ENCODE measurements at regions not wholly inside any gene's neighbourhood (a gene's known extent, or its start where the extent isn't known, plus 50 kb on each side); places are given as distances from the start of the nearest gene placed in this dataset.
"Not testable (repeated sequence)": the region's sequence is repeated elsewhere in the genome, so short reads cannot be mapped to it uniquely, and the experiment has no call there.

- no peaks in the 10 kb centered on the region for H3K36me3 ChIP-seq
- H3K9me3 ChIP-seq = no peaks in the 10 kb centered on the region
- TF ChIP-seq CTCF (IDR thresholded peaks at IDR 0.05) (no peak), POLR2AphosphoS5 (IDR thresholded peaks at IDR 0.05) (no peak), EP300 (IDR thresholded peaks at IDR 0.05) (no peak), POLR2A (IDR thresholded peaks at IDR 0.05; ENCODE audit: low read depth) (no peak)
- H3K27ac ChIP-seq (replicated peaks in 1 of 4) = no peak overlapping the region
- peaks cover 0 to 57% (median 0%) of the 10 kb centered on the region in 4 donors for H3K27me3 ChIP-seq
- no peak for DNase-seq (ENCODE audit: extremely low spot score)
- peaks cover 0 to 4% (median 0%) of the 10 kb centered on the region in 4 donors for H3K4me1 ChIP-seq
- H3K4me3 ChIP-seq = peak overlapping the region in 3 of 4 donors; percentile 29 to 31 (median 30)
- intact Hi-C loops (cut with DNase I) = no loop called here
- 41% methylated on average over 19 of the region's 22 CpGs for WGBS
These were observed 53.4 kb upstream of the PTCH1 start for GRCh38 chr9:95570150-95570549.

- intact Hi-C loops (cut with DNase I); H3K4me1 ChIP-seq; H3K9me3 ChIP-seq; H3K27ac ChIP-seq (replicated peaks in 1 of 4); H3K36me3 ChIP-seq; H3K4me3 ChIP-seq; DNase-seq (ENCODE audit: extremely low spot score): not testable (repeated sequence)
- WGBS = 96% methylated on average over 10 of the region's 10 CpGs
- peaks cover 0 to 51% (median 0%) of the 10 kb centered on the region in 4 donors for H3K27me3 ChIP-seq
These were observed 52.0 kb upstream of the PTCH1 start for GRCh38 chr9:95568735-95569134.
